Inflammatory macrophage treated with lipopolysaccharide for 1 hour (primary cell): ENCODE measurements at regions not wholly inside any gene's neighbourhood (a gene's known extent, or its start where the extent isn't known, plus 50 kb on each side); places are given as distances from the start of the nearest gene placed in this dataset.
A peak's percentile ranks its signal among the peaks of the same experiment; 100 is the strongest.

Experiments used
- DNase-seq, 2 donors: peaks; one replicate each; pipeline ENCODE4 v3.0.0-alpha.2; 2020 to 2022

DNA sequence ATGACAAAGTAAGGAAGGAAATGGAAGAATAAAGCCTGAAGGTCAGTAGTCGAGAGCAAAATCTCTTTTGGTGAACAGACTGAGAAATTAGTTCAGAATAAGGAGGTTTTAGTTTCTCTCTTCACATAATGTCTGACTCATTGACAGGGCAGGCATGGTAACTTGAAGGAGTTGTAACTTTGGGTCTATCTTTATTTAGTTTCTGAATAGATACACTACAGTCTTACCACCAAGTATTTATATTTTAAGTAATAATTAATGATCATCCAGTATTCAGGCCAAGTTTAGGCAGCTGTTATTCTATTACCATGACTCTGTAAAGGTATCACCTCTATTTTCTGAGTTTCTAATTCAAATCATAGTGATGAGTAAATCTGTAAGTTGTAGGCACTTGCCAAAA lies 219.9 kb downstream of the SPRY2 start:
- no peak for DNase-seq

DNA sequence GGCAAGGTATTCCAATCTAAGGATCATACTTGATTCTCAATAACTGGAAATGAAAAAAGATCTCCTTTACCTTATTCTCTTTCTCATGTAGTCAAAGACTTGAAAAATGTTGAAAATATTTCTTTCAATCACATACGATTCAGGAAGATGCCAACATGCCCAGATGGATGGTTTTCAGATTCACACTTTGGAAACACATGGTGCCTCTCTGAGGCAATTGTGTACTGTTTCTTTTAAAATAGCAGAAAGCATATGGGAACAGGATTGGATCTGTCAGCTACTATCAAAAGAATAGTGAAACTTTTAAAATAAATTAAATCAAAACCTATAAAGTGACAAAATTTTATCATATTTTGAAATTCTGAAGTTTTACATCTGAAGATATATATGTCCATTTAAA lies 222.4 kb downstream of the SPRY2 start:
- DNase-seq = no peak

DNA sequence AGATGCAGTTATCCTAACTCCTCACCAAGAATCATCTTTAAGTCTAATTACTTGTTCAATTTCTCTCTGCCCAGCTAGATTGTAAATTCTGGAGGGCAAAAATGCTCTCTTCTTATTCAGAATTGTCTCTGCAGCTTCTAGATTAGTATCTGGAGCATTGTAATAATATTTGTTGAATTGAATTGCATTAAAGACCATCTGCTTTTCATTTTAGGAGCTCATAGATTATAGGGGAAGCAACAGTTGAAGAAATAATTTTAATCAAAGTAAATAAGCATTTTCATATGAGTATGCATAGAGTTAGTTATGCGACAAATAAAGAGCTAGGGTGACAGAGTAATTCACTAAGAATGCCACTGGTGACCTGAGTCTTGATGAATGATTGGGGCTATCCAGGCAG lies 222.8 kb downstream of the SPRY2 start:
- no peak for DNase-seq

DNA sequence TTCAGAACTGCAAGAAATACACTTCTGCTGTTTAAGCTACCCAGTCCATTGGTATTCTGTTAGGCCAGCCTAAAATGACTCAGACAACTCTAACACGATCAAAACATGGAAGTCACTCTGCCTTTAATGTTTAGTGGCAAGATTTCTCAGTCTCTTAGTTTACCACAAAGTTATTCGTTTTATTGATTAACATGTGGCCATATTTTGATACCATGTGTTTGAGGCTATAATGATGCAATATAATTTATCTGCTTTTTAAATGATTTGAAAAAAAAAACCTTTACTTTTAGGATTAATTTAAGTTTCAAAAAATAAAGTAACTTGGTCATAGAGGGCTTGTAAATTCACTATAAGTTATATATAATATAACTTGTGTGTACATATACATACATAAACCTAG lies 223.4 kb downstream of the SPRY2 start:
- no peak for DNase-seq

DNA sequence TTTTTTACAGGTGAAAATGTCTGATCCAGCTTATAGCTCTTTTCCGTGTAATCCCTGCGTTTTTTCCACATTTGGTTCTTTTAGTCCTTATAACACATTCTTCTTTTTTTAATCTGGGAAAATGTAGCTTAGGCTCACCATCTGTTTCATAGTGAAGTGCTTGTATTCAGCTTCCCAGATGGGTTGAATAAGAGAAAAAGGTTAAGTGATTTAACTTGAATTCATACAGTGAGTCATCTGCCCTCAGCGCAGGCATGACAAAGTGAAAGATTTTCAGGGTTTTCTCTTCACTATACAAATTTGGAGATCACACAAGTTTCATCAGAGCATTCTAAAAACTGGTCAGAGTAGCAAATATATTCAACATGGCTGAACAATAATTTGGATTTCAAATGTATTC lies 224.8 kb downstream of the SPRY2 start:
- DNase-seq = no peak

DNA sequence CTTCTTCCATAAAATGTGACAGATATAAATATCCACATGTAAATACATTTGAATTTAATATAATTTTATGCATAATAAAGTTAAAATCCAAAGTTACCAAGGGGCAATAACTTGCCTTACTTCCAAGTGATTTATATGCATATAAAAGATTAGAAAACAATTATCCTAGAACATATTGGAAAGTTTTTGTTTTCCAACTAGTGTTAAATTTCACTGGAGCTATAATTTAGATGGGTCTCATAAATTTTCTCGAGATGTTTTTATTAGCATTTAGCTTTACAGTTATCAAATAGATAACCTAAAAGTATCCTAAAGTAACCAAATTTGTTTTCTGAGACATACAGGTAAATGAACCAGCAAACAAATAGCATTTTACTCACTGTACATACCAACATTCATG lies 225.3 kb downstream of the SPRY2 start:
- no peak for DNase-seq

DNA sequence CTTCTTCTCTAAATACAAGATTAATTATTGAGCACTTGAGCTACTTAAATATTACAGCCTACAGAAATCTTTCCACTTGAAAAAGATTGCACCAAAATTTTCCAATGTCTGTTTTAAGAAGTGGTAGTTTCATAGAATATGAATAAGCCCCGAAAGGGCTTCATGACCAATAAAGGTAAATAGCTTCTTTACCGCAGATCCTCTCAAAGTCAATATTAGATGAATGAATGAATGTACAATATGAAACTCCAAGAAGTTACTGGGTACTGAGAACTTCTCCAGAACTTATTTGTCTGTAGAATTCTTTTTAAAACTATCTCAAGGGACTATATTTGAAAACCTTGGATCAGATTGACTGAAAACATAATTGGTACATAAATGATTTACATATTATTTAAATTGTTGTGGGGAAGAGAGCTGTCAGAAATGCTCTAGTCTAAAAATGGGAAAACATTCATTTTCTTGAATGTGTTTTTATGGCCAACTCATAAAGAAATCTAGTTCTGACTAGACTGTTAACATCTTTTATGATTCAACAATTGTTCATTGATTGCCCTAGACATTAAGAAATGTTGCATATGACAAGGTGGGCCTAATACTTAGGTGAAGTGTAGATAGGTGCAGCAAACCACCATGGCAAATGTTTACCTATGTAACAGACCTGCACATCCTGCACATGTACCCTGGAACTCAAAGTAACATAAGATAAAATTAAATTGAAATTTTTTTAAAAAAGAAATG lies 227.0 kb downstream of the SPRY2 start:
- DNase-seq = no peak

DNA sequence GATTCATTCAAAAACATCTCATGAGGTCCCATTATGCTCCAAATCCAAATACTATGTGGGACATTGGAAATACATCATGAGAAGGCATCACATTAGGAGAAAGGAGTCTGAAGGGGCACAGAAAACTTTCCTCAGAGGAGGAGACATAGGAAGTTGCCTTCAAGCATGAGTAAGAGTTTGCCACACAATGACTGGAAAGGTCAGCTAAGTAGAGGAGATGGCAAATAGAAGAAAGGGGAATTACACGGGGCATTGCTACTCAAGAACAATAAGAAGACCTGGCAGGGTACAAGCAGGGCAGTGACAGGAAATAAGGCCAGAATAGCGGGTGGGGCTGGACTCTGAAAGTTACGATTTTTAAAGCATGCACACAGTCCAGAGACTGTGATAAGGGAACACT lies 231.6 kb downstream of the SPRY2 start:
- DNase-seq = peak; percentile 24 to 63

DNA sequence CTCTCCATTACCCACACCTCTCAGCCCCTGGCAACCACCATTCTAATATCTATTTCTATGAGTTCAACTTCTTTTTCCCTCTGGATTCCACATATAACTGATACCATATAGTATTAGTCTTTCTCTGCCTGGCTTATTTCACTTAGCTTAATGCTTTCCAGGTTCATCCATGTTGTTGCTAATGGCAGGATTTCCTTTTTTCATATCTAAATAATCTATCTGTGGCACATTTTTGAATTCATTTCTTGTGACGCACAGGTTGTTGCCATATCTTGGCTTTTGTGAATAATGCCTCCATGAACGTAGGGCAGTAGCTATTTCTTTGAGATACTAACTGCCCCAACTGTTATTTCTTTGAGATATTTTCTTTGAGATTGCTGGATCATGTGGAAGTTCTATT lies 235.6 kb downstream of the SPRY2 start:
- DNase-seq = no peak

DNA sequence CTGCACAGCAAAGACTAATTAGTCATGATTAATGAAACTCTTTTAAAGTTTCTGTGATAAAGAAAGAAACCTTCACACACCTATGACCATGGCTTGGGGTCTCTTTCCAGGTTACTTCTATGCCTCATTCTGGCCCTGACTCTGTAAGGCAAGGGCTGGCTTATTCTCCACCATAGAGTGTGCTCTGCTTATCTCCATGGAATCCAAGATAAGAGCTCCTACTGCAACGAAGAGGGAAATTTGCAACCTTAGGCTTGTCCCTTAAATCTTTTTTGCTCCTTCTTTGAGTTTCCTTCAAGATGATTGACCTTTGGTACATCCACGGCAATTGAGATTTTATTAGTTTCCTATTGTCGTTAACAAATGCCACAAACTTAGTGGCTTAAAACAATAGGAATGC lies 239.9 kb downstream of the SPRY2 start:
- no peak for DNase-seq

DNA sequence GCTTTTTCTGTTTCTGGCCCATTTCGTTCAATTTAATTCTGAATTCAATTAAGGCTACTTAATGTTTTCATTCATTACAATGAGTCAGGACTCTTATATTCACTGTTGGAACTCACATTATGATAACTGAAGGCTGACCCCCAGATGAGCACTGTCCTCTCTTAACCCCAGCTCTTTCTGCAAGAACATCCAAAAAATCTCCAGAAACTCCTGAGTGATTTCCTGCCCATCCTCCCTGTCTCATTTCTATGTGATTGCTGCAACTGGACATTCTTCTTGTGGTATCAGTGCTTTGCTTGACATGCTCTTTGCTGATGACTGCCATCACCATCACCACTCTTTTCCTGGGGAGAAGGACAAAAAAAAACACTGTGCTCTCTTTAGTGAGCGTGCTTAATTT lies 240.3 kb downstream of the SPRY2 start:
- no peak for DNase-seq

DNA sequence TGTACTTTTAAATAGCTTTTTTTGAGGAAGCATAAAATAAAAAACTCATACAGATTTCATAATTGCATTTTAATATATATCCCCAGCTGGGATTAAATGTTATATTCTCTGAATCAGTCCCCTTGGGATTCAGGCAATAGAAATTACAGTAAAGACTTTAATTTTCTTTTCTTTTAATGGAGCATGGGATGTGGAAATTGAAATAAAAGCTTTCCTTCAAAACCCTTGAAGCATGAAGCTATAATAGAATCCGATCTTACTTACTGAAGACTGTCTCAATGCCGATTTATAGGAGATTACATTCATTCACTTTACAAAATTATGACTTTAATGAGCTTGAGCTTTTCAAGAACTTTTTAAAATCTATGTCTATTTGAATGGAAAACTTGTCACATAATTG lies 243.4 kb downstream of the SPRY2 start:
- DNase-seq = no peak

DNA sequence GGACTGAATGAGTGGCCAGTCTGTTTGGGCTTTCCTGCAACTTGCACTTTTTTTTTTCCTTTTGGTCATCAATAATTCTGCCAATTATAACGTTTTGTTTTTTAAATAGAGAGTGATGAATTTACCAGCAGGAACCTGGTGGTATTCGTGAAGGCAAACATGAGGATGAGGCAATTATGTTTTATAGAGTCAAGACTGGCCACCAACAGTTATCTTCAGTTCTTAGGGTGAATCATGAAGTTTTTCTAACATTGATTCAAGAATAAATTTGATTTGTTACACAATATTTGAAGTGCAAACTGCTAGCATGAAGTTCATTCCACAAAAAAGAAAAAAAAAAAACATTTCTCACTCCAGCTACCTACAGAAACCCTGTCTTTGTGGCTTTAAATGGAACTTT lies 244.5 kb downstream of the SPRY2 start:
- DNase-seq = no peak

DNA sequence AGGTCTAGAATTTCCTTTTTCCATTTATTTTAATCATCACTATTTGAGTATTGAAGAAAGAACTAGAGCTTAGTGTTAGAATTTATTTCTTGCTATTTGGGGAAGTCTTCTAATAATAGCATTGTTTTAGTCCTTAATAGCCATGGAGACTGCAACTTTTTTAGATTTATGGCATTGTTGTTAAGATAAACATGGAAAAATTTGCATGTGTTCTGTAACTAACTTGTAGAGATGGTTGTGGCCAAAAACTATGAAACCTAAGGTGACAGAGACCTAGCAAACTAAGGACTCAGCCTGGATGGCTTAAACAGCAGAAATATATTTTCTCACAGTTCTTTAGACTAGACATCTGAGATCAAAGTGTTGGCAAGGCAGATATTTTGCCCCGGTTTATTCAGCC lies 246.4 kb downstream of the SPRY2 start:
- no peak for DNase-seq

DNA sequence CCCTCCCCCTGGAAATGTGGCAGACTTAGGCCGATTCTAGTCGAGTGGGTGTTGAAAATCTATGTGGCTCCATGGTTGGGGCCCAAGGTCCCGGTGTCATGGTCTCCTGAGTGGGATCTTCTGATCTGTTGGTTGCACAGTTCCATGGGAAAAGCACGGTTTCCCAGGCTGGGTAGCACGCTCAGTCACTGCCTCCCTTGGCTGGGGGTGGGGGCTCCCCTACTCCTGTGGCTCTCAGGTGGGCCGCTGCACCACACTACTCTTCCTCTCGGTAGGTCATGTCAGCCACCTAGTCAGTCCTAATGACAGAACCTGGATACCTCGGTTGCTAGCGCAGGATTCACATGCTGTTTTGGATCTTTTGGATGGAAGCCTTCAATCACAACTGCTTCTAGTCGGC lies 247.0 kb downstream of the SPRY2 start:
- no peak for DNase-seq

DNA sequence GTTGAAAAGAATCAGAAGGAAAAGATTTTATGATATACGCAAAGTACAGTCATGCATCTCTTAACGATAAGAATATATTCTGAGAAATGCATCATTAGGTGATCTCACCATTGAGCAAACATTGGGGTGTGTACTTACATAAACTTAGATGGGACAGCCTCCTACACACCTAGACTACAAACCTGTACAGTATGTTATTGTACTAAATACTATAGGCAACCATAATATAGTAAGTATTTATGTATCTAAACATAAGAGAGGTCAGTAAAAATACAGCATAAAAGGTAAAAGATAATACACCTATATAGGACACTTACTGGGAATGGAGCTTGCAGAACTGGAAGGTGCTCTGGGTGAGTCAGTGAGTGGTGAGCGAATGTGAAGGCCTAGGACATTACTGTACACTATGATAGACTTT lies 254.6 kb downstream of the SPRY2 start:
- no peak for DNase-seq

DNA sequence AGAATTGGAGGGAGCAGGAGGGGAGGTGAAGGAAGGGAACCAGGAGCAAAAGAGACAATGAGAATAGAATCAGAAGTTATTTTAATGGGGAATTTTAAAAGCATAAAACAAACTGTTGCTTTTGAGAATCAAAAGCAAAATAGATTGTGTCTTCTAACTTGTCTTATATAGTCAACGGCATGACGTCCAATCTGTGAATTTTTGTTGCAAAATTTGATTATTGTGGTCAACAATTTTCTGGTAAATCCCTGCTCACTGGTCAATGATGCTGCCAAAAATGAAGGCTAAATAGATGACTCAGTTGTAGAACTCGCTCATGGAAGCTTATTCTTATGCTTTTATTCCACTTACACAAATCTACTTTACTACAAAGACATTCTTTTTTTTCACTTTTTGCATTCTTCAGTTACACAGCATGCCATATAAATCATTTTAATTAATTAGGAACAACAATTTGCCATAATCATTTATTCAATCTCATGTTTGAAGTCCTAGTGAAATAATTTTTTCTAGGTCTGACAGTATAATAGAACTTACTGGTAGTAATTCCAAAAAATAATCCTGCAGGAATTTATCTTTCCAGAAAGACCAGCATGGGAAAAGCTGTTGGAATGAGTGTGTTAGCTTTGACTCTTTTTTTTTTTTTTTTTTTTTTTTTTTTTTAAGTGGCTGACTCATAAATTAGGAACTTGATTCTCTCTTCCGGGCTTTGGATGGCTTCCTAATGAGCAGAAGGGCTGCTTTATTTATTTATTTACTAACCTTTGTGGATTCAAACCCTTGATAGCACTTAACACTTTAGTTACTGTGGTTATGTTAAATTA lies 256.9 kb downstream of the SPRY2 start:
- peak; percentile 7 to 18 for DNase-seq

DNA sequence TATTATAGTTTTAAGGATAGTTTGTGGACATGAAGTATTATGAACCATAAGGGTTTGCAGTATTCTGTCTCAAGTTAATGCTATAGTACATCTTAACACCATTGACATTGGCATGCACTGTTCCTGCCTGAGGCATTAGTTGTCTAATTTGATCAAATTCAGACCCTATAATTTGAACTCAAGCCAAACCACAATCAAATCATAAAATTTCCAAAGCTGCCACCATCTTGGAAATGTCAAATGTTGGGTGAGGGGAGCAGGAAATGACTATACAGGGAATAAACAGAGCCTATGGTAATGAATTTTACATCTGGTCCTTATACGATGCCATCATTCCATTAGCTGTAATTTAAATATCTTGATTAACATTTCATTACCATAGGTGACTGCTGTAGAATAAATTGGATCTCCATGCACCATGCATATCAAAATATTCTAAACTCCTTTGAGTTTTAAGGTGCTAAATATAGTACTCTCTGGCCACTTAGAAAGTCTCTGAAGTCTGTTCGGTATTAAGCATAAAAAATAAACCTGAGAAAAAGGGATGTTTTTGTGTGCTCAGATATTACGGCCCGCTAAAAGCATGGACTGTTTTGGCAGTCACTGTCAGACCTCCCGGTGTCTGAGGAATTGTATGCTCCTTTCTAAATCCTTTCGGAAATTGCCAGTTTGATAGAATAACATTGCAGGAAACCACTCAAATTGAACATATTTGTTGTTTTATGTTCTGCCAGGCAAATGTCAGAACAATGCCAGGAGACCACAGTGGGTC lies 257.7 kb downstream of the SPRY2 start:
- DNase-seq = no peak

DNA sequence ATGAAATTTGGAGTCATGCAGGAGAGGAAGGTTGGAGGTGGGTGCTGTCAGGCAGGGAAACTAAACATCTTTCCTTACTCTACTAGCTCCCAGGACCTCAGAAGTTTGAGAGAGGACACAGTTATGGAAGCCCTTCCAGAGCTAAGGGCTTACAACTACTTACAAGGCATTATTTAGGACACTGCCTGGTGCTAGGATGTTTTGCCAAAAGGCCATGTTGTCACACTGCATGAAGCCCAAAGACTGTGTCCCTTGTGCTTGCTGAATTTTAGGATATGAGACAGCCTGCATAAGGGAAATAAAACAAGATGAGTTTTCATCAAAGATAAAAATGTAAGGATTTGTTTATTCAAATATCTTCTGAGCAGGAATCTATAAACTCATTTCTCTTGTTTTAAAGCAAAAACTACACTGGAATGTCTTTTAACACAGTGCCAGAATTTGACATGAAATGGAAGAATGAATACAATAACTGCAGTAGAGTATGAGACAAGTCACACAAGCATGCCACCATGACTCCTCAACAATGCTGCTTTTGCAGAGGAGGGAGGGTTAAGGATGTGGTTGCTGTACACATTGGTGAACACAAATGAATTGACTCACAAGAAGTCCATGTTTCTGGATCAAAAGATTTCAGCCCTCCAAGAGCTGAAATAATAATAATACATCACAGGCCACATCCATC lies 258.4 kb downstream of the SPRY2 start:
- DNase-seq = no peak

DNA sequence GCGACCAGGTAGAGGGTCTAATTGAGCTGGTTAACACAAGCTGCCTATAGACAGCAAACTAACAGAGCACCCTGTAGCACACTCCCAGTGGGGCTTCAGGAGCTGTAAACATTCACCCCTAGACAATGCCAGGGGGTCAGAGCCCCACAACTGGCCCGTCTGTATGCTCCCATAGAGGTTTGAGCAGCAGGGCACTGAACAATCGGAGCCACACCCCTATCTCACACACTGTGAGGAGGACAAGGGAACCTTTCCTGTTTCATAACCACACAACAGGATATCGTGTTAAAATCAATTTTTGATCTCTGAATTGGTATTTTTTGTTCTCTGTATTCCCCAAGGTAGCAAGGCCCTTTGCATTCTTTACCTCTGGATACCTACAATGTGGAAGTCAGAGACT lies 266.1 kb downstream of the SPRY2 start:
- no peak for DNase-seq

DNA sequence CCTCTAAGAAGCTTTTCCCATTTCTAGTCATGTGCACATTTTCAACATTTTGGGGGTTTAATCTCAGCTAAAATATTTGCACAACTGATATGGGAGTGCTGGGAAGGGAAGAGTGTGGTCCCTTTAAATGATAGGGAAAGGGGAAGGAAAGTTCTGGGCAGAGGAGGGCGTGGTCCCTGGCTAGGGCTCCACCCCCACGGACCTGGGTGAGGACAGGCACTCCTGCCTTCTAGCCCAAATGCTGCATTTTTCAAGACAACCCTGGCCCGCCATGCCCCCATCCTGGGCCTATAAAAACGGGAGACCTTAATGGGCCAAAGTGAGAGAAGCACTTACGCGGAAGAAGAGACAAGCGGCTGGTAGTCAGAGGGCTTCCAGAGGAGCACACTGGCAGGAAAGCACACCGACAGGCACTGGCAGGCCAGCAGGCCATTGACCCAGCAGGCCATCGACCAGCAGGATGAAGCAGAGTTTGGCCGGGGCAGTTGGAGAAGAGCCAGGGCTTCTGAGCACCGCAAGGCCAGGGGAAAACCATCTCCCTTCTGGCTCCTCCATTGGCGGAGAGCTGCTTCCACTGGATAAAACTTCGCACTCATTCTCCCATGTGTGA lies 266.7 kb downstream of the SPRY2 start:
- DNase-seq = no peak

DNA sequence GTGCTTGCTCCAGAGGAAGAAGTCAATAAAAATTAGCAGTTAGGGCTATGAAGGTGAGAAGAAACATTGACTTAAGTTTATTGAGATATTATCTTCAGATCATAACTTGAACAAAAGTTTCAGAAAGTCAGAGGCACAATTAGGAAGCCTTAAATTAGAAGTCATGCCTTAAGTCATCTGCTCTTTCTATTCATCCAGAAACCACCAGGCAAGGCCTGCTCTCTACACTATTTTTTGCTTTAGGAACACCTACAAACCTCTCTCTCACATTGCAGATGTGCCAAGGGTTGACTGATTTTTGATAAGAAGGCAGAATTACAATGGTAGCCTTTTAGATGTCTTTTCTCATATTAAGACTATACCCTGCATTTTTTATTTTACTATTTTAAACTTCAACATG lies 268.7 kb downstream of the SPRY2 start:
- DNase-seq = no peak
